ENCODE measurements at regions not wholly inside any gene's neighbourhood (a gene's known extent, or its start where the extent isn't known, plus 50 kb on each side); places are given as distances from the start of the nearest gene placed in this dataset.
A peak's percentile ranks its signal among the peaks of the same experiment; 100 is the strongest.

- Histone ChIP-seq H3K79me1 (ENCODE audit: low read length) (no peaks in the 10 kb centered on the region), H3K4me2 (ENCODE audit: low read length) (no peak overlapping the region), H3K36me3 (ENCODE audit: control insufficient read depth in 1 of 2, insufficient read depth in 2 of 2, low read length in 2 of 2) (no peaks in the 10 kb centered on the region), H4K8ac (ENCODE audit: low read depth, low read length) (no peak overlapping the region), H3K14ac (ENCODE audit: low read length) (no peak overlapping the region), H3K23ac (ENCODE audit: low read length) (no peak overlapping the region), H3K4ac (ENCODE audit: low read depth, low read length) (no peak overlapping the region), H2BK5ac (ENCODE audit: low read depth, low read length, poor library complexity) (no peak overlapping the region), H3K4me1 (ENCODE audit: control insufficient read depth in 1 of 2, insufficient read depth in 2 of 2, low read length in 2 of 2) (no peaks in the 10 kb centered on the region), H2BK120ac (ENCODE audit: insufficient read depth, low read length, poor library complexity) (no peak overlapping the region), H3K27ac (ENCODE audit: low read depth, low read length) (no peak overlapping the region), H2AK5ac (ENCODE audit: low read length) (no peak overlapping the region), H3K9ac (ENCODE audit: low read length) (no peak overlapping the region), H2BK12ac (ENCODE audit: low read length) (no peak overlapping the region), H4K12ac (ENCODE audit: low read depth, low read length) (no peak overlapping the region), H3K4me3 (ENCODE audit: low read depth, low read length) (no peak overlapping the region), H3K18ac (ENCODE audit: low read length) (no peak overlapping the region), H3K27me3 (ENCODE audit: insufficient read depth, low read length) (no peaks in the 10 kb centered on the region), H2AFZ (ENCODE audit: insufficient read depth, low read length, poor library complexity) (no peak overlapping the region), H3K9me3 (ENCODE audit: insufficient read depth, low read depth, low read length) (no peaks in the 10 kb centered on the region), H4K91ac (ENCODE audit: low read depth, low read length) (no peak overlapping the region), H3K79me2 (ENCODE audit: control insufficient read depth, insufficient read depth, low read length, poor library complexity) (no peaks in the 10 kb centered on the region)
- no CpG with 5 or more reads among the region's 2 CpGs for WGBS (ENCODE audit: extremely low coverage, insufficient coverage, insufficient read length)
- DNase-seq: no peak
Measured at GRCh38 chr11:112597286-112597790, 336.7 kb upstream of the PLET1 start.

- H4K91ac ChIP-seq (ENCODE audit: low read depth, low read length): no peak overlapping the region
- H3K9ac ChIP-seq (ENCODE audit: low read length): no peak overlapping the region
Measured at GRCh38 chr11:112599265-112599664, 338.6 kb upstream of the PLET1 start.

GRCh38 chr11:112599856-112600533, 339.3 kb upstream of the PLET1 start:
- Histone ChIP-seq H3K14ac (ENCODE audit: low read length) (no peak overlapping the region), H3K79me1 (ENCODE audit: low read length) (no peaks in the 10 kb centered on the region), H2AK5ac (ENCODE audit: low read length) (no peak overlapping the region), H3K4me3 (ENCODE audit: low read depth, low read length) (no peak overlapping the region), H2BK12ac (ENCODE audit: low read length) (no peak overlapping the region), H3K4ac (ENCODE audit: low read depth, low read length) (no peak overlapping the region), H3K4me2 (ENCODE audit: low read length) (no peak overlapping the region), H2BK120ac (ENCODE audit: insufficient read depth, low read length, poor library complexity) (no peak overlapping the region), H3K9me3 (ENCODE audit: insufficient read depth, low read depth, low read length) (no peaks in the 10 kb centered on the region), H2BK5ac (ENCODE audit: low read depth, low read length, poor library complexity) (no peak overlapping the region), H4K8ac (ENCODE audit: low read depth, low read length) (no peak overlapping the region), H3K36me3 (ENCODE audit: control insufficient read depth in 1 of 2, insufficient read depth in 2 of 2, low read length in 2 of 2) (no peaks in the 10 kb centered on the region), H2AFZ (ENCODE audit: insufficient read depth, low read length, poor library complexity) (no peak overlapping the region), H3K79me2 (ENCODE audit: control insufficient read depth, insufficient read depth, low read length, poor library complexity) (no peaks in the 10 kb centered on the region), H3K4me1 (ENCODE audit: control insufficient read depth in 1 of 2, insufficient read depth in 2 of 2, low read length in 2 of 2) (no peaks in the 10 kb centered on the region), H3K27me3 (ENCODE audit: insufficient read depth, low read length) (no peaks in the 10 kb centered on the region), H3K23ac (ENCODE audit: low read length) (no peak overlapping the region), H4K12ac (ENCODE audit: low read depth, low read length) (no peak overlapping the region), H3K9ac (ENCODE audit: low read length) (no peak overlapping the region), H3K27ac (ENCODE audit: low read depth, low read length) (no peak overlapping the region), H3K18ac (ENCODE audit: low read length) (no peak overlapping the region), H4K91ac (ENCODE audit: low read depth, low read length) (no peak overlapping the region)
- no CpG with 5 or more reads among the region's 5 CpGs for WGBS (ENCODE audit: extremely low coverage, insufficient coverage, insufficient read length)
- DNase-seq: no peak

More at GRCh38 chr11:112599265-112599664, 338.6 kb upstream of the PLET1 start:
- H3K4ac ChIP-seq (ENCODE audit: low read depth, low read length): no peak overlapping the region
- no peak overlapping the region for H2BK120ac ChIP-seq (ENCODE audit: insufficient read depth, low read length, poor library complexity)
- no peak overlapping the region for H3K4me2 ChIP-seq (ENCODE audit: low read length)
- H4K8ac ChIP-seq (ENCODE audit: low read depth, low read length): no peak overlapping the region
- H2BK5ac ChIP-seq (ENCODE audit: low read depth, low read length, poor library complexity): no peak overlapping the region
- no peak overlapping the region for H3K18ac ChIP-seq (ENCODE audit: low read length)
- no peaks in the 10 kb centered on the region for H3K36me3 ChIP-seq (ENCODE audit: control insufficient read depth in 1 of 2, insufficient read depth in 2 of 2, low read length in 2 of 2)
- H4K12ac ChIP-seq (ENCODE audit: low read depth, low read length): no peak overlapping the region
- H2AFZ ChIP-seq (ENCODE audit: insufficient read depth, low read length, poor library complexity): no peak overlapping the region
- no peak overlapping the region for H3K27ac ChIP-seq (ENCODE audit: low read depth, low read length)
- H2BK12ac ChIP-seq (ENCODE audit: low read length): no peak overlapping the region
- H3K14ac ChIP-seq (ENCODE audit: low read length): no peak overlapping the region
- no peaks in the 10 kb centered on the region for H3K79me2 ChIP-seq (ENCODE audit: control insufficient read depth, insufficient read depth, low read length, poor library complexity)
- H3K9me3 ChIP-seq (ENCODE audit: insufficient read depth, low read depth, low read length): no peaks in the 10 kb centered on the region
- H3K27me3 ChIP-seq (ENCODE audit: insufficient read depth, low read length): no peaks in the 10 kb centered on the region
- DNase-seq: no peak
- H3K4me1 ChIP-seq (ENCODE audit: control insufficient read depth in 1 of 2, insufficient read depth in 2 of 2, low read length in 2 of 2): no peaks in the 10 kb centered on the region
- H3K23ac ChIP-seq (ENCODE audit: low read length): no peak overlapping the region
- no peak overlapping the region for H3K4me3 ChIP-seq (ENCODE audit: low read depth, low read length)
- H2AK5ac ChIP-seq (ENCODE audit: low read length): no peak overlapping the region
- no peaks in the 10 kb centered on the region for H3K79me1 ChIP-seq (ENCODE audit: low read length)

GRCh38 chr11:112605093-112605666, 344.5 kb upstream of the PLET1 start:
- Histone ChIP-seq H3K4ac (ENCODE audit: low read depth, low read length) (no peak overlapping the region), H3K4me1 (ENCODE audit: control insufficient read depth in 1 of 2, insufficient read depth in 2 of 2, low read length in 2 of 2) (no peaks in the 10 kb centered on the region), H3K79me2 (ENCODE audit: control insufficient read depth, insufficient read depth, low read length, poor library complexity) (no peaks in the 10 kb centered on the region), H2AFZ (ENCODE audit: insufficient read depth, low read length, poor library complexity) (no peak overlapping the region), H3K9ac (ENCODE audit: low read length) (no peak overlapping the region), H3K4me3 (ENCODE audit: low read depth, low read length) (no peak overlapping the region), H2BK5ac (ENCODE audit: low read depth, low read length, poor library complexity) (no peak overlapping the region), H3K14ac (ENCODE audit: low read length) (no peak overlapping the region), H3K4me2 (ENCODE audit: low read length) (no peak overlapping the region), H3K27me3 (ENCODE audit: insufficient read depth, low read length) (no peaks in the 10 kb centered on the region), H3K27ac (ENCODE audit: low read depth, low read length) (no peak overlapping the region), H4K12ac (ENCODE audit: low read depth, low read length) (no peak overlapping the region), H3K23ac (ENCODE audit: low read length) (no peak overlapping the region), H3K79me1 (ENCODE audit: low read length) (no peaks in the 10 kb centered on the region), H4K91ac (ENCODE audit: low read depth, low read length) (no peak overlapping the region), H2BK120ac (ENCODE audit: insufficient read depth, low read length, poor library complexity) (no peak overlapping the region), H4K8ac (ENCODE audit: low read depth, low read length) (no peak overlapping the region), H3K36me3 (ENCODE audit: control insufficient read depth in 1 of 2, insufficient read depth in 2 of 2, low read length in 2 of 2) (no peaks in the 10 kb centered on the region), H2BK12ac (ENCODE audit: low read length) (no peak overlapping the region), H2AK5ac (ENCODE audit: low read length) (no peak overlapping the region), H3K18ac (ENCODE audit: low read length) (no peak overlapping the region), H3K9me3 (ENCODE audit: insufficient read depth, low read depth, low read length) (no peaks in the 10 kb centered on the region)
- peak in 1 of 2 donors; percentile 1 for DNase-seq

All from trophoblast cell (in vitro differentiated cells and primary cell).